ENCODE measurements at regions not wholly inside any gene's neighbourhood (a gene's known extent, or its start where the extent isn't known, plus 50 kb on each side); places are given as distances from the start of the nearest gene placed in this dataset.

DNA sequence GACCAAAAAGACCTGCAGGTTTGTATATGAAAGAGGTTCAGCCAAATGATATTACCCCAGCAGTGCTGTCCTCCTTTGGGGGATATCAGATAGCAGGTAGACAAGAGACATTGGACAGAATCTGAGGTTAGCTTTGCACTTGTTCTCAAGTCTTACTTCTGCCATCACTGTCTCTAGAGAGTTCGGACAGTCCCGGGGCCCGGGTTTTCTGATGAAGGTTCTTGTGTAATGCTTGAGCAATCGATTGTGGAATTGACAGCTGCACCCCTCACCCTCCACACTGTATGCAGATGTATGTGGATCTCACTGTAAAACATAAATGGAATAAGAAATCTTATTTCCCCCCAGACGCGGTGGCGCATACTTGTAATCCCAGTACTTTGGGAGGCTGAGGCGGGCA, 56.2 kb upstream of the MORC3 start:
- no peak for FAIRE-seq
- Histone ChIP-seq H3K79me1 (ENCODE audit: low read depth, low read length) (no peaks in the 10 kb centered on the region), H3K4me2 (ENCODE audit: insufficient read depth in 1 of 2, low read depth in 2 of 2, low read length in 2 of 2) (no peak overlapping the region), H2AFZ (ENCODE audit: low read length) (no peak overlapping the region), H3K56ac (replicated peaks; ENCODE audit: insufficient read length, low read depth, low read length) (no peak overlapping the region), H3K23me2 (ENCODE audit: low read depth, low read length) (no peaks in the 10 kb centered on the region), H3K79me2 (ENCODE audit: control insufficient read depth in 1 of 2, insufficient read depth in 2 of 2, low read length in 2 of 2) (no peaks in the 10 kb centered on the region), H3K9ac (replicated peaks in 1 of 4; ENCODE audit: extremely low read depth in 1 of 4, low read depth in 3 of 4, low read length in 3 of 4) (no peak overlapping the region), H4K5ac (ENCODE audit: insufficient read length, low read depth, low read length) (no peak overlapping the region), H2AK5ac (ENCODE audit: low read depth, low read length) (no peak overlapping the region), H3K36me3 (ENCODE audit: control insufficient read depth in 2 of 4, insufficient read depth in 4 of 4, low read length in 3 of 4) (no peaks in the 10 kb centered on the region; a peak in 1 of 8 replicates), H2BK12ac (ENCODE audit: low read depth, low read length) (no peak overlapping the region), H2BK20ac (ENCODE audit: low read length) (no peak overlapping the region), H3K23ac (ENCODE audit: insufficient read length) (no peak overlapping the region), H3K4me1 (replicated peaks in 1 of 4; ENCODE audit: control insufficient read depth in 3 of 4, insufficient read depth in 4 of 4, low read length in 3 of 4) (no peaks in the 10 kb centered on the region), H4K20me1 (replicated peaks in 1 of 2; ENCODE audit: control insufficient read depth in 1 of 2, insufficient read depth in 2 of 2, low read length in 2 of 2) (no peaks in the 10 kb centered on the region), H3K4me3 (ENCODE audit: extremely low read depth in 1 of 4, insufficient read depth in 2 of 4, low read depth in 3 of 4, low read length in 4 of 4) (no peak overlapping the region), H3K18ac (ENCODE audit: extremely low read depth, low read length) (no peak overlapping the region), H3K14ac (ENCODE audit: insufficient read length) (no peak overlapping the region), H3K4ac (replicated peaks; ENCODE audit: insufficient read length, low read depth, low read length) (no peak overlapping the region), H3K9me3 (ENCODE audit: insufficient read depth in 2 of 2, low read depth in 1 of 2, low read length in 1 of 2) (no peaks in the 10 kb centered on the region), H2BK120ac (replicated peaks; ENCODE audit: low read depth, low read length) (no peak overlapping the region), H3K27ac (ENCODE audit: low read depth, low read length) (no peak overlapping the region), H4K91ac (replicated peaks; ENCODE audit: insufficient read length, low read length) (no peak overlapping the region), H2BK5ac (ENCODE audit: low read depth, low read length) (no peak overlapping the region), H3K27me3 (replicated peaks in 1 of 4; ENCODE audit: control insufficient read depth in 3 of 4, extremely low read depth in 1 of 4, insufficient read depth in 3 of 4, low read length in 3 of 4) (no peaks in the 10 kb centered on the region), H4K8ac (ENCODE audit: extremely low read depth, insufficient read depth, low read length) (no peak overlapping the region), H2BK15ac (ENCODE audit: low read length) (no peak overlapping the region)
- WGBS, 2 experiments (ENCODE audit: extremely low coverage in 1 of 2, insufficient coverage in 1 of 2, insufficient read length in 1 of 2, insufficient replicate concordance in 2 of 2, low coverage in 1 of 2, low lambda C conversion rate in 2 of 2, missing lambda C conversion rate in 1 of 2), result 97% methylated on average over 8 of the region's 8 CpGs; no CpG with 5 or more reads in 1 of the 2 experiments
- TF ChIP-seq SRF (IDR thresholded peaks at IDR 0.05; ENCODE audit: low read depth, low read length) (no peak), GABPA (IDR thresholded peaks at IDR 0.05; ENCODE audit: borderline replicate concordance, insufficient read depth, low read length) (no peak), TCF12 (IDR thresholded peaks at IDR 0.05; ENCODE audit: low read depth, low read length) (no peak), RAD21 (IDR thresholded peaks at IDR 0.05 in 1 of 2, conservative IDR thresholded peaks at IDR 0.05 in 1 of 2; ENCODE audit: low read depth in 2 of 2, low read length in 2 of 2) (no peak), CHD1 (IDR thresholded peaks at IDR 0.05; ENCODE audit: low read depth, low read length) (no peak), CHD2 (IDR thresholded peaks at IDR 0.05; ENCODE audit: low read length) (no peak), SIRT6 (IDR thresholded peaks at IDR 0.05; ENCODE audit: low read length) (no peak), SP4 (IDR thresholded peaks at IDR 0.05; ENCODE audit: low read length) (no peak)
- TF ChIP-seq, protein P1, sequence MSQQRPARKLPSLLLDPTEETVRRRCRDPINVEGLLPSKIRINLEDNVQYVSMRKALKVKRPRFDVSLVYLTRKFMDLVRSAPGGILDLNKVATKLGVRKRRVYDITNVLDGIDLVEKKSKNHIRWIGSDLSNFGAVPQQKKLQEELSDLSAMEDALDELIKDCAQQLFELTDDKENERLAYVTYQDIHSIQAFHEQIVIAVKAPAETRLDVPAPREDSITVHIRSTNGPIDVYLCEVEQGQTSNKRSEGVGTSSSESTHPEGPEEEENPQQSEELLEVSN (IDR thresholded peaks at IDR 0.05), result no peak
- ChIA-PET CTCF (ENCODE audit: partially characterized antibody) (interaction anchor here (1.1 to 6.7 kb wide), 4 partner anchors 9 to 41 kb away, joined by 3 to 54 read pairs (median 5); no protein-coding TSS in a partner anchor), POLR2A (ENCODE audit: partially characterized antibody) (interaction anchor here (0.8 kb wide), 1 partner anchor 56 kb away, joined by 4 read pairs; the partner anchor contains the start of gene MORC3)
- DNase-seq (ENCODE audit: low read depth in 1 of 2, low spot score in 2 of 2), result no peak

All from H1 (cell line).